GM19193 (cell line): ENCODE measurements at regions not wholly inside any gene's neighbourhood (a gene's known extent, or its start where the extent isn't known, plus 50 kb on each side); places are given as distances from the start of the nearest gene placed in this dataset.

Experiments
- POLR2A ChIP-seq: IDR thresholded peaks from 4 replicates; pipeline ENCODE4 v1.6.1; 2011; ENCODE audit not compliant: insufficient read depth, insufficient read length; ENCODE audit errors: extremely low read depth

DNA sequence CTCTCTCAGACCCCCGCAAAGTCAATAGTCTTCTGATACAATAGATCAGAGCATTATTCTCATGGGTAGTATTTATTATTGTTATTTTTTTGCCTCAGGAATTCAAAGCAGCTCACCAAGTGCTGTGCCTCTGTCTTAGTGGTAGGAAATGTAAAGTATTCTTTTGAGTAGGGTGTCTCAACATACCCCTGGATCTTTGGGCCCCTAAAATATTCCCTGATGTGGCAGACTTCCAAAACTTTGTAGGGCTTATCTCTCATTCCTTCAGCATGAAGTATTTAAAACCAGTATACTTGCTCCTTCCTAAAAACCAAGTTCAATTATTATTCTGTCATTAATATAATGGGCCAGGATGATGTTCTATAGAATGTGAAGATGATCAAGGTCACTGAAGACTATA, 115.3 kb upstream of the ZNF827 start:
- no peak for TF ChIP-seq POLR2A

DNA sequence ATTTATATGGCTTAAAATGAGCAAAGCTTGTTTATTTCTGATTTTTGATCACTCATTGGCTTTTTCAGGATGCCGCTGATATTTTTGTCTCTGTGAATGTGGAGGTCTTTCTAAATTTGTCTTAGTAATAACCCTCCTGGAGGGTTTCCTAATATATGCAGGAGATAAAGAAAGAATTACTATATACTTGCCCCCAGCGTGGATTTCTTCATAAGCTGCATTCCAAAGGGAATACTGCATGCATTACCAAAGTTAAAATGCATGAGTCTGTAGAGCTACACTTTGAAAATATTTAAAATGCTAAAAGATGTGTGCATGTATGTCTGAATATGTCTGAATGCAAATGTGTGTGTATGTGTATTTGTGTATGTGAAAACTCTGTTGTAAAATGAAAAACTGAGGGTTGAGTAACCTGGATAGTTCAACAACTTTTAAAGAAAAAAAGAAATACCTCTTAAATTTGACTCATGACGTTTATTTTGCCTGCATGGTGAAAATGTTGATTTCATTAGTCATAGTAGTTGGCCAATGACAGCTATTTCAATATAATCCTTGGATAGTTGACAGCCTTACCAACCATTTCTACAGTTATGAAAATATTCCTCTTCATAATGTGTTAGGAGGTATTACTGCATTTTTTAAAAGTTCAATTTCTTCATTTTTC, 113.2 kb upstream of the ZNF827 start:
- TF ChIP-seq POLR2A, result no peak

DNA sequence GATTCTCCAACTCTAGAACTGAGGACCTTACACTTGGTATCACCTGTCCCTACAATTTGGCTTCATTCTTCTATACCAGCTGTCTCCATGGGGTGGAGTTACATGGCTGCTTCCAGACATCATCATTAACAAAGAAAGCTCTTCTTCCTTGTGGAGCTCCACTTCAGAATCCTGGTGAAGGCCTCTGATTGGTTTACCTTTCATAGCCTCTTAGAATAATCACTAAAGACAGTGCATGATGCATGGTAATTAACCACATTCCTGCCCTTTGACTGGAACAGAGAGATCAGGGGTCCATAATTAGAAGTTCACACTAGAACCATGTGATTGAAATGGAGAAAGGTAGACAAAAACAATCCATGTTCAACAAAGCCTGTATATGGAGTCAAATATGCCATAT, 112.6 kb upstream of the ZNF827 start:
- no peak for TF ChIP-seq POLR2A

DNA sequence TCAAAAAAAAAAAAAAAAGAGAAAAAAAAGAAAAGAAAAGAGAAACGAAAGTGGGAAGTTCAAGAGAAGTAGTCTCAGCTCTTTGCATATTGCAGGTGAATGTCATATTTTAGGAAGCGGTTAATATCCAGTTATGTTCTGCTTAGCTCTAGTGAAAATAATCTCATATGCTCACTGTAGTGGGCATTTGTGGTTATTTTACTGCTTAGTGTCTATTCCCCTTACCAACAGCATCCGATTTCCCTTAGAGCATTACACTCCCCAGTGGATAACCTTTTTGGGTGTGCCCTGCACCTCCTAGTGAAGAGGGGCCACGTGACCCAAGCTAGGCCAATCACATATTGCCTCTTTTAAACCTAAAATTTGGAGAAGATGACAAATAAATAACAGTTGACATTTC, 111.2 kb upstream of the ZNF827 start:
- no peak for TF ChIP-seq POLR2A

DNA sequence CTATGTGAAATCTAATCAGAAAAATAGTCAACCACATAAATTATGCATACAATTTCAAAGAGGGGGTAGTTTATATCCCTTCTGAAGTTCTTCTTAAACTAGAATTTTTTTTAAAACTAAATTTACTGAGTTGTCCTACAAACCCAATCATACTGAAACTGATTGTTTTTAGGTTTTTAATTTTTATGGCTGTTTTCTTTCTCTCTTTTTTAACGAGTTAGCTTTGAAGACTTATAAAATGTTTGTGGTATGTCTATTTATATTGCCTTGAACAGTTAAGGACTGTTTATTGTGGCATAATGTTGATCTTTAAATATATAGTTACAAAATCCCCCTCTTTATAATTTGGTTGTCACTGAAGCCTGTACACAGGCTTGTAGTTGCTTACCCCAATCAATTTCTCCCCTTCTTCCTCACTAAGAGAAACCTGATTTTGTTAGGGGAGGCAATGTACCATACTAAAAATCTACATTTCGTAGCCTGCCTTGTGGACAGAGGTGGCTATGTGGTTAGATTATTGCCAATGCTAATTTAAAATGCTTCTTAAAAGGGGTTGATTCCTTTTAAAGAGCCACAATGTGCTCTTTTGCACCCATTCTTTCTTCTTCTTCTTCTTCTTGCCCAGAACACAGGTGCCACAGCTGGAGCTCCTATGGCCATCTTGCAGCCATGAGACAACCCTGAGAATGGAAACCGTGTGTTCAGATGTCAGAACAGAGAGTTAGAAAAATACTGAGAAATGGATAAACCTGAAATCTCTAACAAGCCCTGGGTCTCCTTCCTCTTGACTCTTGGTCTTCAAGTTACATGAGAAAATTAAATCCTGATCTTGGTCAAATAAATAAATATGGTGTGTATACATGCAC, 102.7 kb upstream of the ZNF827 start:
- TF ChIP-seq POLR2A, result no peak

DNA sequence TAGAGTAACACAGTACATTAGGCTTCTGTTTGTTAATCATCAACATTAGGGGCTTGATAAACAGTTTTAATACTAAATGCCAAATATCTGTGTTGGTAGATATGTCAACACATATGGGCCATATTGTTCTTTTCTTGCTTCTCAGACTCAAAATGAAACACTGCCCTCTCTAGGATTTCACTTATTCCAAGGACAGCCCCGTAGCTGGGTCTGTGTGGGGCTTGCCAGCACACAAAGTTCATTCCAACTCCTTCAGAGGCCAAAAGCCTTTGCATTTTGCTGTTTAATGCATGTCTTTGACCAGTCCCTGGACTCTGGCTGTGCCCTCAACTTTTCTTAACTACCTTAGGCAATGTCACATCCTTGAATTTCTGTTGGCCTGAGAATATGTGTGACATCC, 102.0 kb upstream of the ZNF827 start:
- TF ChIP-seq POLR2A, result no peak

DNA sequence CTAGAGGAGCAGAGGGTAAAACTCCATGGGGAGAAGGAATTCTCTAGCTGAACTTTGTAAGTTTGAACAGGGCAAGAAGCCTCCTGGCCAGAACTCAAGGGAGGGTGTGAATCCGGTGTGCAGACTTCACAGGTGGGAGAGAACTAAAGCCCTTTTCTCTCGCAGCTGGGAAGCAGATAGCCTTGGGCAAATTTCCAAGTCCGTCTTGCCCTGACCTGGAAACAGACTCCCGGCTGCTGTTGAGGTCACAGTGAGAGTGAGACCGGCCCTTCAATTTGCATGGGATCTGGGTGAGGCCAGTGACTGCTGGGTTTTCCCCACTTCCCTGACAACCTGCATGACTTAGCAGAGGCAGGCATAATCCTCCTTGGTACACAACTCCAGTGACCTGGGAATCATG, 94.5 kb upstream of the ZNF827 start:
- no peak for TF ChIP-seq POLR2A

DNA sequence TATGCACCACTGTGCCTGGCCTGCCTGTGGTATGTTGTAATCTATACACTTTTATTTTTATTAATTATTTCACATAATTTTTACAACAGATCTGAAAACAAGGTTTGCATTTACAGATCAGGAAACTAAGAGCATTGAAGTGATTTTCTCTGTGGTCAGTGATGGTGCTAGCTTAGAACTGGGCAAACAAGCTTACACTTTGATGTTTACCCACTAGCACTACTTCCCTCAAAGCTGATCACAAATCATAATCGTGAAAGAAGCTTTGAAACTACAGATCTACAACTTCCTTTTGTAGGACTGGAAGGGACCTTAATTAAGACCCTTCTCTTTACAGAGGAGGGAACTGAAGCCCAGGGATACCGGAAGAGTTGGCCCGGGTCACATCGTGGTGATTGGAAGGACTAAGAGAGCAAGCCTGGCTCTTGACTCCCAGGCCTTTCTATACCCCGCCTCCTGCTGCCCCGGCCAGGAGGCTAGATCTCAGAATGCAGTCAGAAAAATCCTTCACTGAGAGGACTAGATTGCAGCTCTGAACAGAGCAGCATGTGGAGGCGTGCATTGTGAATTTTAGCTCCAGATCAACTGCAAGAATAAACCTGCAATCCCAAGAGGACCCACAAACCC, 93.7 kb upstream of the ZNF827 start:
- TF ChIP-seq POLR2A, result peak; percentile 15

DNA sequence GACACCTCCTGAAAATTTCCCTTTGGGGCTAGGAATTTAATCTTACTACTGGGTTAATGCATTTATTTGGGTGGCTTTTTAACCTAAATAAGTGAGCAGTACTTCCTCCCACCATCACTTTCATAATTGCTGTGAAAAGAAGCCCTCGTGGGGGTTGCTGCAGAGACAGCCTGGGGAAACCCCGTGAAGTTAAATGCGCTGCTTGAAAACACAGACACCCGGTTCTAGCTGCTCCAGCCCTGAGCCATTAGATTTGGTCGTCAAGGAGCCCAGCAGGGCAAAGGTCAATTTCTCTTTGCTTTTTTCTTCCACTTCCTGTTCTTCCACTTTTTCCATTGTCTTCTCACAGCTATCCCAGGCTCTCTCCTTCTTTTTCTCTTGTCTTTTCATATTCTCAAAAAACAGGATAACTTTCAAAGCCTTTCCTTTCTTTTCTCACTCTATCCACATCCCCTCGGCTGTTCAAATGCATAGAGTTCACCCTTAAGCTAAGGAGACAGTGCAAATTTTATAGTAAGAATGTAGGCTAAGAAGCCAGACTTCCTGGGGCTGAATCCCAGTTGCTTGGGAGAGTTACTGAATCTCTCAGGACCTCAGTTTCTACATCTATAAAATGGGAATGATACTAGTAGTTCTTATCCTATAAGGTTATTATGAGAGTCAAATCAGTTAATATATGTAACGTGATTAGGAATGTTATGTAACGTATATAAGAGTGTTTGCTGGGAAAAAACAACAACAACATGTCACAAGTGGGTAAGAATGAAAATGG, 91.5 kb upstream of the ZNF827 start:
- no peak for TF ChIP-seq POLR2A

DNA sequence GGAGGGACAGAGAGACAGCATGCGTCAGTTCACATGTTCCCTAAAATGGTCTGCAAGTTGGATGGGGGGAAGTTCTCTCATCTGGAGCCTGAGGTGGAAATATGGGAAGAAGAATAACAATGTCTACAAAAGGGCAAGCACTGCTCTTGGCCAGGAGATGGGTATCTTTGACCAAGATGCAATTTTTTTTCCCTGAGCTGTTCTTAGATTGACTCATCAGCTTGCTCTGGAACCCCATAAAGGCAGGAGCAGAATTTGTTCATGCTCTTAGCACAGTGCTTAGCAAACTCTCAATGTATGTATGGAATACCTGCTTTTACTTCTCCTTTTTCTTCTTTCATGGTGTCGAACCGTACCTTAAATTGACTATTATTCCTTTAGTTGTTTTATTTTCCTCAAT, 90.5 kb upstream of the ZNF827 start:
- TF ChIP-seq POLR2A, result no peak

DNA sequence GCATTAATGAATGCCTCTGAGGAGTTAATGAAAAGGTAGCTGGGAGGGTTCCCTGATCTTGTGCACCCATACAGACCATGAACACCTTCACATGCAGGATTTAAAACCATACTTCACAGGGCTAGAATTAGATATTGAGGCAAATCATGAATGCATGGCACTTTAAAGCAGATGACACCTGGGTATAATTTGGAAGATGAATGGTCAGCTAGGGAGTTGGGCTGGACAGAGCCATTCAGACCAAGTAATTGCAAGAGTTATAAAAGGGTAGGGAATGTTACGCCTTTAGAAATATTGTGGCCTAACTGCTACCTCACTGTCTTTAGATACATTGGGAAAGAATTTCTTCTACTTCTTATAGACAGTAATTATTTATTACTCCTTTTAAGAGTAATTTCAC, 89.1 kb upstream of the ZNF827 start:
- TF ChIP-seq POLR2A, result no peak

DNA sequence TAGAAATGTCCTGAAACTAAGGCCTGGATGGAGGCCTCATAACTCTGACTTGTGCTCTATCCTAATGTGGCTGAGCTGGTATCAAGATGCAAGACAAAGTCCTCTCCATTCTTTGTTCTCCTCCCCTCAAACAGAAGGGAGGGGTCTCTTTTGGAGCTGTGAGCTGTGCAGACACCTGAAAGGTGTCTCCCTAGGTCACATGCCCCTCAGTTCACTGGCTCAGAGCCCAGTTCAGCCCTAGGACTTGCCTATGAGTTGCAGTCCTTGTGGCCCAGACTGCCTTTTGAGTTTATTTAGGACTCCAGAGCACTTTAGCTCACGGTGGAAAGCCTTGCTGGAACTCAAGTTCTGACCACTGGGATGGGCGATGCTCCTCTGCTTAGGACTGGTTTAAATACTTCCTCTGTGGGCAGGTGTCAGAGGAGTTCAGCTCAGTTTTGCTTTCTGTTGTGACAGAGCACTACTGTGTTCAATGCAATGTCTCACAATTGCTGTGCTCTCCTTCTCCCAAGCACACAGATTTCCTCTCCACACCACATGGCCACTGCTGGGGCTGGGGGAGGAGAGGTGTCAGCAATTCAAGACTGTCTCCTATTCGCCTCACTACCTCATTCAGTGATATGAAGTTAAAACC, 84.8 kb upstream of the ZNF827 start:
- TF ChIP-seq POLR2A, result no peak

DNA sequence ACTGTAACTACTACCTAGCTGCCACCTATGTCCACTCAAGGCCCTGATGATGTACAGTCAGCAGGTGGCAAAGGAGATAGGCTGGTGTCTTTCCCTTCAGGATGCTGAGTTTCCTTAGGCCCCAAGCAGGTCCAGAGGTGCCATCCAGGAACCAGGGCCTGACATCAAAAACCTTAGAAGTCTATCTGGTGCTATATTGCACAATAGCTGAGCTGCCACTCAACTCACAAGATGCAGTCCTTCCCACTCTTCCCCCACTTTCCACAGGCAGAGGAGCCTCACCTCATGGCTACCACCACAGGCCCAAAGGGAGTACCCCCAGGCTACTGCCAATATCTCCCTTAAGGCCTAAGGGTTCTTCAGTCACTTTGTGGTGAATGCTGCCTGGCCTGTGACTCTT, 83.9 kb upstream of the ZNF827 start:
- TF ChIP-seq POLR2A, result no peak

DNA sequence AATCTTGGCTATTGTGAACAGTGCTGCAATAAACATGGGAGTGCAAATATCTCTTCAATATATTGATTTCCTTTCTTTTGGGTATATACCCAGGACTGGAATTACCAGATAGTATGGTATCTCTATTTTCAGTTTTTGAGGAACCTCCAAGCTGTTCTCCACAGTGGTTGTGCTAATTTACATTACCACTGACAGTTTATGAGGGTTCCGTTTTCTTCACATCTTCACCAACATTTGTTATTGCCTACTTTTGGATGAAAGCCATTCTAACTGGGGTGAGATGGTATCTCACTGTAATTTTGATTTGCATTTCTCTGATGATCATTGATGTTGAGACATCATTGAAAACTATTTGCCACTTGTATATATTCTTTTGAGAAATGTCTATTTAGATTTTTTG, 79.6 kb upstream of the ZNF827 start:
- no peak for TF ChIP-seq POLR2A

DNA sequence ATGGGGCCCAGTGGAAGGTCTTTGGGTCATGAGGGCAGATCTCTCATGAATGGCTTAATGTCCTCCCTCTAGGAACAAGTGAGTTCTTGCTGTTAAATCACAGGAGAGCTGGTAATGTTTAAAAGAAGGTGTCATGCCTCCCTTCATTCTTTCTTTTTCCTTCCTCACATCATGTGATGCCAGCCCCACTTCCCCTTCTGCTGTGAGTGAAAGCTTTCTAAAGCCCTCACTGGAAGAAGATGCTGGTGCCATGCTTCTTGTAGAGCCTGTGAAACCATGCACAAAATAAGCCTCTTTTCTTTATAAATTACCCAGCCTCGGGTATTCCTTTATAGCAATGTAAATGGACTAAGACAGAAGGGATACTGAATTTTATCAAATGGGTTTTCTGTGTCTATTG, 66.1 kb upstream of the ZNF827 start:
- TF ChIP-seq POLR2A, result no peak
